Smooth muscle cell (in vitro differentiated cells): ENCODE measurements at regions not wholly inside any gene's neighbourhood (a gene's known extent, or its start where the extent isn't known, plus 50 kb on each side); places are given as distances from the start of the nearest gene placed in this dataset.

Experiments used
- DNase-seq: peaks from one replicate; lab custom pipeline; 2025; ENCODE audit not compliant: unreplicated experiment; lab: John Stamatoyannopoulos, UW
- H2AFZ ChIP-seq: fragments of 200-600 bp; sonication (generic); 2 replicates; pipeline ENCODE4 v1.6.0; 2016; ENCODE audit warnings: antibody characterized with exemption, low read depth, mild to moderate bottlenecking
- H3F3A ChIP-seq: fragments of 200-600 bp; sonication (generic); 2 replicates; pipeline ENCODE4 v1.6.0; 2017; ENCODE audit warnings: antibody characterized with exemption, low read depth
- H3K27ac ChIP-seq: fragments of 200-600 bp; sonication (generic); 2 replicates; pipeline ENCODE4 v1.5.1; 2016; ENCODE audit warnings: low read depth, mild to moderate bottlenecking
- H3K27me3 ChIP-seq: fragments of 200-600 bp; sonication (generic); 2 replicates; pipeline ENCODE4 v1.6.1; 2016; ENCODE audit warnings: low read depth, mild to moderate bottlenecking
- H3K36me3 ChIP-seq: fragments of 200-600 bp; sonication (generic); 2 replicates; pipeline ENCODE4 v1.5.1; 2016; ENCODE audit warnings: low read depth
- H3K4me1 ChIP-seq: fragments of 200-600 bp; sonication (generic); 2 replicates; pipeline ENCODE4 v1.5.1; 2016; ENCODE audit warnings: low read depth
- H3K4me2 ChIP-seq: fragments of 200-600 bp; sonication (generic); 2 replicates; pipeline ENCODE4 v1.6.0; 2016; ENCODE audit warnings: mild to moderate bottlenecking
- H3K4me3 ChIP-seq: fragments of 200-600 bp; sonication (generic); 2 replicates; pipeline ENCODE4 v1.5.1; 2016; ENCODE audit warnings: mild to moderate bottlenecking
- H3K79me2 ChIP-seq: fragments of 200-600 bp; sonication (generic); 2 replicates; pipeline ENCODE4 v1.6.0; 2016; ENCODE audit warnings: low read depth, mild to moderate bottlenecking
- H3K9ac ChIP-seq: fragments of 200-600 bp; sonication (generic); 2 replicates; pipeline ENCODE4 v1.6.0; 2016; ENCODE audit warnings: low read depth
- H3K9me3 ChIP-seq: fragments of 200-600 bp; sonication (generic); replicated peaks from 2 replicates; pipeline ENCODE4 v1.5.1; 2016; ENCODE audit warnings: low read depth
- H4K20me1 ChIP-seq: fragments of 200-600 bp; sonication (generic); 2 replicates; pipeline ENCODE4 v1.6.0; 2016; ENCODE audit warnings: low read depth
- WGBS: methylation state at CpG from one replicate; pipeline ENCODE4 v1.1.7; 2016; ENCODE audit warnings: low lambda C conversion rate; 5-methylcytosine and 5-hydroxymethylcytosine counted together
- TF ChIP-seq, protein P1 (sequence below): fragments of 200-600 bp; sonication (generic); IDR thresholded peaks from 2 replicates; pipeline ENCODE4 v1.5.1; 2017; ENCODE audit warnings: borderline replicate concordance, mild to moderate bottlenecking, antibody characterized with exemption; ENCODE audit not compliant: insufficient read depth, poor library complexity, severe bottlenecking

DNA sequence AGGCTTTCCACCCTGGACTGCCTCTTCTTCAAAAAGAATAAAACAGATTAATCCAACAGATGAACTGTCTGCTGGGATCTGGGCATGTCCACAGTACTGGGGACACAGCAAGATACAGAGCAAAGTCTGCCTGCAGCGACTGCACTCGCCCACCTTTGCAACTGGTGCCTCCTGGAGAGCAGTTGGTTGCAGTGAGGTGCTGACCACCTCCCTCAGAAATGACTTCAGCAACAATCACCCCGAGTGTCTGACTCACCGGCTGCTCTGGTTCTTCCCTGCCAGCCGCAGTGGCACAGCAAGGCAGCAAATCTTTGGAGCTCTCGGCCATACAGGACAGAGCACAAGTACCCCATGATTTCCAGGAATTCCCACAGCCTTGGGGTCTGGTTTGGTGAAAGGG, 179.7 kb downstream of the ANAPC1 start:
- TF ChIP-seq, protein P1, sequence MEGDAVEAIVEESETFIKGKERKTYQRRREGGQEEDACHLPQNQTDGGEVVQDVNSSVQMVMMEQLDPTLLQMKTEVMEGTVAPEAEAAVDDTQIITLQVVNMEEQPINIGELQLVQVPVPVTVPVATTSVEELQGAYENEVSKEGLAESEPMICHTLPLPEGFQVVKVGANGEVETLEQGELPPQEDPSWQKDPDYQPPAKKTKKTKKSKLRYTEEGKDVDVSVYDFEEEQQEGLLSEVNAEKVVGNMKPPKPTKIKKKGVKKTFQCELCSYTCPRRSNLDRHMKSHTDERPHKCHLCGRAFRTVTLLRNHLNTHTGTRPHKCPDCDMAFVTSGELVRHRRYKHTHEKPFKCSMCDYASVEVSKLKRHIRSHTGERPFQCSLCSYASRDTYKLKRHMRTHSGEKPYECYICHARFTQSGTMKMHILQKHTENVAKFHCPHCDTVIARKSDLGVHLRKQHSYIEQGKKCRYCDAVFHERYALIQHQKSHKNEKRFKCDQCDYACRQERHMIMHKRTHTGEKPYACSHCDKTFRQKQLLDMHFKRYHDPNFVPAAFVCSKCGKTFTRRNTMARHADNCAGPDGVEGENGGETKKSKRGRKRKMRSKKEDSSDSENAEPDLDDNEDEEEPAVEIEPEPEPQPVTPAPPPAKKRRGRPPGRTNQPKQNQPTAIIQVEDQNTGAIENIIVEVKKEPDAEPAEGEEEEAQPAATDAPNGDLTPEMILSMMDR = no peak
- WGBS = 40% methylated on average over 6 of the region's 6 CpGs
- peak overlapping the region; percentile 1 for H3K9ac ChIP-seq
- H3K4me3 ChIP-seq = no peak overlapping the region
- DNase-seq = no peak
- H3F3A ChIP-seq = peaks cover 9% of the 10 kb centered on the region
- H3K27ac ChIP-seq = peak overlapping the region; percentile 75
- no peaks in the 10 kb centered on the region for H3K27me3 ChIP-seq
- H3K79me2 ChIP-seq = no peaks in the 10 kb centered on the region
- no peak overlapping the region for H3K4me2 ChIP-seq
- peaks cover 32% of the 10 kb centered on the region for H3K4me1 ChIP-seq
- no peaks in the 10 kb centered on the region for H4K20me1 ChIP-seq
- H3K36me3 ChIP-seq = no peaks in the 10 kb centered on the region
- no peak overlapping the region for H2AFZ ChIP-seq
- no peaks in the 10 kb centered on the region for H3K9me3 ChIP-seq

DNA sequence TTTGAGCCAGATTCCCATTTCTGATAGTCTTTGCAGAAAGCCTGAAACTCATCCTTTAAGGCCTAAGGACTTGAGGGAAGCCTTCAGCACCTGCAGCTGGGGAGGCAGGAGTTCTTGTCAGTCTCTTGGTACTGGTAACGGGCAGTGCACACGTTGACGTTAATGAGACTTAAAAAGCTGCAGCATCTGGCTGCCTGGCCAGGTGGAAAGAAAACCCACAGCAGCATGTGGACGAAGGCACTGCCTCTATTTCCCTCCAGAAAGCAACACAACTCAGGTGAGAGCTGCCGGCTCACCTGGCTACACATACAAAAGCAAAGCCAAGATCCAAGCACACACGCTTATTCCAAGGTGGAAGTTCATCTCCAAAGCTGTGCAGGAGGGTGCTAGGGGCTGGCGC, 178.8 kb downstream of the ANAPC1 start:
- Histone ChIP-seq H3K27ac (peak overlapping the region; percentile 75), H3K4me3 (no peak overlapping the region), H3K27me3 (no peaks in the 10 kb centered on the region), H3K4me1 (peaks cover 27% of the 10 kb centered on the region), H3F3A (peaks cover 9% of the 10 kb centered on the region), H3K9me3 (no peaks in the 10 kb centered on the region), H3K4me2 (no peak overlapping the region), H3K9ac (peak overlapping the region; percentile 36), H3K36me3 (no peaks in the 10 kb centered on the region), H4K20me1 (no peaks in the 10 kb centered on the region), H2AFZ (no peak overlapping the region), H3K79me2 (no peaks in the 10 kb centered on the region)
- TF ChIP-seq, protein P1 = no peak
- no peak for DNase-seq
- 66% methylated on average over 7 of the region's 7 CpGs for WGBS

DNA sequence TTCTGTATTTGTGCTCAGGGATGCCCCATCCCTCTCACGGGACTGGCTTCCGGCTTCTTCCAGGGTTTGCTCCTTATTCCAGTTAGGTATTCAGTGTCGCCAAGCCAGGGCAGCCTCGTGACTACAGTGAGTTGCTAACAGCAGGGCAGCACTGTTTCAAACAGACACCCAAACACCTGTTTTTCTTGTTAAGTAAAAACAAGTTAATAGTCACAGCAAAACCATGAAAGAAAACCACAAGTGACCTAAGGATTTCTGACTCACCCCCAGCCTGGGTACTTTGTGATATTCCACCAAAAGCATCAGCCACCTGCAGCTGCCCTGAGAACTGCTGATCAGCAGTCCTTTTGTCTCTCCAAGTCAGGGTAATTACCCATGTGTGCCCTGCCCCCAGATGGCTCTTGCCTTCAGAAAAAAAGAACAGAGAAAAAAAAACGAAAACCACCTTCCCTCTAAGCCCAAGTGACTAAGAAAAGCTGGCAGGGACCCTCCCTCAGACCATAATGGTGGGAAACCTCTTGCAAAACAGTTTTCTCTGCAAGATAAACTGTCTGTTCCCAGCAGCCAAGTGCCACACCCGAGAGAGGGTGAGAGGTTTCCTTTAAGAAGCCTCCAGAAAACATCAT, 178.2 kb downstream of the ANAPC1 start:
- no peaks in the 10 kb centered on the region for H4K20me1 ChIP-seq
- H3K4me3 ChIP-seq = no peak overlapping the region
- H3K27ac ChIP-seq = peak overlapping the region; percentile 75
- WGBS = 30% methylated on average over 6 of the region's 6 CpGs
- no peaks in the 10 kb centered on the region for H3K27me3 ChIP-seq
- H3K79me2 ChIP-seq = no peaks in the 10 kb centered on the region
- no peaks in the 10 kb centered on the region for H3K9me3 ChIP-seq
- peaks cover 9% of the 10 kb centered on the region for H3F3A ChIP-seq
- DNase-seq = no peak
- peak overlapping the region; percentile 36 for H3K9ac ChIP-seq
- TF ChIP-seq, protein P1 = no peak
- H3K36me3 ChIP-seq = no peaks in the 10 kb centered on the region
- peaks cover 27% of the 10 kb centered on the region for H3K4me1 ChIP-seq
- H2AFZ ChIP-seq = no peak overlapping the region
- no peak overlapping the region for H3K4me2 ChIP-seq

DNA sequence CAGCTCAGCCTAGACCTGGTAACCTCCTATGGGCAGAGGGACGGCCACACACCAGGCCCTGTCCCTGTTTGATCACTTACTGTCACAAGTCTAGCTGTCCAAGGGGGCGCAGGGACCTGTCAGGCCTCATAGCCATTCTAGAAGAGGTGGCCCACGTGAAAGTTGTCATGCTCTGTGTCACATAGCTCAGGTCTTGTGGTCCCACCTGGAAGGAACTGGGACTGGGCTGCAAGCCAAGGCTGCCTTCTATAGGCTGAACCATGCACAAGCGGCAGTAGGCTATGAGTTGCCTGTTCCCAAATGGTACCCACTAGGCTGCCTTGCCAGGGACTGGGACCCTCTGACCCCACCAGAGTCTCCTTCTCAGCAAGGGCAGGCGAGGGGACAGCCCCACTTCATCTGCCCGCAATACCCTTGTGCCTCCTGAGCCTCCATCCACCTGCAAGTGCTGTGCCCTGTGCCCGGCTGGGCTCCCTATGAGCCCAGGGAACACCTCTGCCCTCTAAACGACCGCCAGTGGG, 177.5 kb downstream of the ANAPC1 start:
- Histone ChIP-seq H4K20me1 (no peaks in the 10 kb centered on the region), H3K9me3 (no peaks in the 10 kb centered on the region), H3K4me1 (peaks cover 27% of the 10 kb centered on the region), H3K36me3 (no peaks in the 10 kb centered on the region), H3F3A (peaks cover 9% of the 10 kb centered on the region), H3K27me3 (no peaks in the 10 kb centered on the region), H3K4me3 (no peak overlapping the region), H2AFZ (no peak overlapping the region), H3K4me2 (no peak overlapping the region), H3K79me2 (no peaks in the 10 kb centered on the region), H3K27ac (peak overlapping the region; percentile 70), H3K9ac (no peak overlapping the region)
- 92% methylated on average over 9 of the region's 9 CpGs for WGBS
- TF ChIP-seq, protein P1 = no peak
- no peak for DNase-seq
